GM11168 (cell line): ENCODE measurements at regions not wholly inside any gene's neighbourhood (a gene's known extent, or its start where the extent isn't known, plus 50 kb on each side); places are given as distances from the start of the nearest gene placed in this dataset.

Experiments
- in situ Hi-C: fragments of 300-500 bp; cut with MboI; formaldehyde crosslinking; loops from one replicate; pipeline ENCODE4 v1.12.0; 2022; ENCODE audit warnings: low sequenced_read_pairs; ENCODE audit not compliant: unreplicated experiment

- in situ Hi-C loops: loop anchor here (5.0 kb wide), 2 partner anchors 48 to 273 kb away; no protein-coding TSS in a partner anchor
Observed at GRCh38 chr15:31485431-31485830, 158.8 kb downstream of the KLF13 start.

GRCh38 chr15:31485911-31486461 lies 159.4 kb downstream of the KLF13 start:
- in situ Hi-C loops: loop anchor here (5.0 kb wide), 2 partner anchors 49 to 274 kb away; no protein-coding TSS in a partner anchor

- in situ Hi-C loops: loop anchor here (5.0 kb wide), 2 partner anchors 49 to 274 kb away; no protein-coding TSS in a partner anchor
Observed at GRCh38 chr15:31486506-31486905, 159.9 kb downstream of the KLF13 start.

GRCh38 chr15:31486906-31487695 lies 160.5 kb downstream of the KLF13 start:
- in situ Hi-C loops: loop anchor here (5.0 kb wide), 2 partner anchors 50 to 275 kb away; no protein-coding TSS in a partner anchor

GRCh38 chr15:31487811-31488436 lies 161.3 kb downstream of the KLF13 start:
- in situ Hi-C loops: loop anchor here (5.0 kb wide), 2 partner anchors 51 to 276 kb away; no protein-coding TSS in a partner anchor

- in situ Hi-C loops: loop anchor here (5.0 kb wide), 2 partner anchors 51 to 276 kb away; no protein-coding TSS in a partner anchor
Observed at GRCh38 chr15:31488437-31489204, 162.0 kb downstream of the KLF13 start.

GRCh38 chr15:31489281-31489680 lies 162.6 kb downstream of the KLF13 start:
- in situ Hi-C loops: loop anchor here (5.0 kb wide), 2 partner anchors 52 to 277 kb away; no protein-coding TSS in a partner anchor

GRCh38 chr15:31489801-31490646 lies 163.4 kb downstream of the KLF13 start:
- in situ Hi-C loops: loop anchor here (5.0 kb wide), 3 partner anchors 53 to 278 kb away; no protein-coding TSS in a partner anchor

GRCh38 chr15:31494786-31495185 lies 168.2 kb downstream of the KLF13 start:
- in situ Hi-C loops: loop anchor here (5.0 kb wide), 1 partner anchor 97 kb away; no protein-coding TSS in a partner anchor

GRCh38 chr15:31495281-31495680 lies 168.6 kb downstream of the KLF13 start:
- in situ Hi-C loops: no loop called here

GRCh38 chr15:31497838-31498237 lies 171.2 kb downstream of the KLF13 start:
- in situ Hi-C loops: no loop called here

GRCh38 chr15:31498329-31498728 lies 171.7 kb downstream of the KLF13 start:
- in situ Hi-C loops: no loop called here

GRCh38 chr15:31498756-31499155 lies 172.1 kb downstream of the KLF13 start:
- in situ Hi-C loops: no loop called here

GRCh38 chr15:31499236-31499952 lies 172.8 kb downstream of the KLF13 start:
- in situ Hi-C loops: no loop called here

GRCh38 chr15:31499953-31500765 lies 173.5 kb downstream of the KLF13 start:
- in situ Hi-C loops: no loop called here

GRCh38 chr15:31500766-31501449 lies 174.3 kb downstream of the KLF13 start:
- in situ Hi-C loops: no loop called here

- in situ Hi-C loops: no loop called here
Observed at GRCh38 chr15:31501536-31502157, 175.0 kb downstream of the KLF13 start.
